SK-N-SH treated with all-trans-retinoic acid at 6 μM for 48 hours (cell line): ENCODE measurements at regions not wholly inside any gene's neighbourhood (a gene's known extent, or its start where the extent isn't known, plus 50 kb on each side); places are given as distances from the start of the nearest gene placed in this dataset.

Experiments
- CSRNP3 ChIP-seq: fragments of 250-450 bp; sonication (Bioruptor Pico); IDR thresholded peaks from 2 replicates; pipeline ENCODE4 v1.5.1; 2021; ENCODE audit warnings: mild to moderate bottlenecking, moderate library complexity
- ESRRG ChIP-seq: fragments of 250-450 bp; sonication (Bioruptor Pico); IDR thresholded peaks from 2 replicates; pipeline ENCODE4 v1.6.1; 2021; ENCODE audit warnings: mild to moderate bottlenecking
- GLIS3 ChIP-seq: fragments of 250-450 bp; sonication (Bioruptor Pico); IDR thresholded peaks from 2 replicates; pipeline ENCODE4 v1.5.0; 2020; ENCODE audit warnings: mild to moderate bottlenecking, moderate library complexity
- TSHZ2 ChIP-seq: fragments of 250-450 bp; sonication (Bioruptor Pico); IDR thresholded peaks from 2 replicates; pipeline ENCODE4 v1.5.0; 2020; ENCODE audit warnings: mild to moderate bottlenecking, moderate library complexity
- ZC3H10 ChIP-seq: fragments of 250-450 bp; sonication (Bioruptor Pico); IDR thresholded peaks from 2 replicates; pipeline ENCODE4 v1.5.1; 2021; ENCODE audit warnings: mild to moderate bottlenecking, moderate library complexity
- ZFP3 ChIP-seq: fragments of 250-450 bp; sonication (Bioruptor Pico); IDR thresholded peaks from 2 replicates; pipeline ENCODE4 v1.5.0; 2020; ENCODE audit warnings: mild to moderate bottlenecking, moderate library complexity
- ZFP30 ChIP-seq: fragments of 450-650 bp; formaldehyde crosslinking; IDR thresholded peaks from 2 replicates; pipeline ENCODE4 v1.5.0; 2022; ENCODE audit warnings: mild to moderate bottlenecking, moderate library complexity
- ZNF70 ChIP-seq: fragments of 450-650 bp; formaldehyde crosslinking; IDR thresholded peaks from 2 replicates; pipeline ENCODE4 v1.5.0; 2020; ENCODE audit warnings: mild to moderate bottlenecking, moderate library complexity
- ZNF8 ChIP-seq: fragments of 450-650 bp; formaldehyde crosslinking; IDR thresholded peaks from 2 replicates; pipeline ENCODE4 v1.5.0; 2020; ENCODE audit warnings: mild to moderate bottlenecking, moderate library complexity
- TF ChIP-seq, protein P1 (sequence below): fragments of 250-450 bp; sonication (Bioruptor Pico); IDR thresholded peaks from 2 replicates; pipeline ENCODE4 v1.5.1; 2020; ENCODE audit warnings: low read depth, mild to moderate bottlenecking, moderate library complexity

DNA sequence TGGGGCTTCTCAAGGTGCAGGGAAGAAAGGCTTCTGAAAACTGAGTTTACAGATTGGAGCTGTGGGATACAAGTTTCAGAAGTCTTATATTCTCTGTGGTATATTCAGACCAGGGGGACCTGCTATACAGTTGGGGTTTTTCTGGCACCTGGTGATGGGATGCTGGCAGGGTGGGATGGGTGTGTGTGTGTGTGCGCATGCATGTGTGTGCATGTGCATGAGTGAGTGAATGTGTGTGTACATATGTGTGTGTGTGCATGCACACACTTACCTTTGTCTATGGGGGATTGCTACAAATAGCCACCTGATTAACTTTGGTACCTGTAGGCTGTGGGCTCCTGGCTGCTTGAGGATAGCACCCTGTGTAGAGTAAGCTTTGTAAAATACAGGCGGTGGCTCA lies 131.4 kb downstream of the PDCD6IP start:
- no peak for TF ChIP-seq TSHZ2 (CRISPR knock-in tag)
- TF ChIP-seq CSRNP3 (CRISPR knock-in tag), result no peak
- TF ChIP-seq ZNF70 (CRISPR knock-in tag), result no peak
- TF ChIP-seq ESRRG (CRISPR knock-in tag), result no peak
- no peak for TF ChIP-seq ZFP3 (CRISPR knock-in tag)
- TF ChIP-seq ZC3H10 (CRISPR knock-in tag), result no peak
- TF ChIP-seq, protein P1, sequence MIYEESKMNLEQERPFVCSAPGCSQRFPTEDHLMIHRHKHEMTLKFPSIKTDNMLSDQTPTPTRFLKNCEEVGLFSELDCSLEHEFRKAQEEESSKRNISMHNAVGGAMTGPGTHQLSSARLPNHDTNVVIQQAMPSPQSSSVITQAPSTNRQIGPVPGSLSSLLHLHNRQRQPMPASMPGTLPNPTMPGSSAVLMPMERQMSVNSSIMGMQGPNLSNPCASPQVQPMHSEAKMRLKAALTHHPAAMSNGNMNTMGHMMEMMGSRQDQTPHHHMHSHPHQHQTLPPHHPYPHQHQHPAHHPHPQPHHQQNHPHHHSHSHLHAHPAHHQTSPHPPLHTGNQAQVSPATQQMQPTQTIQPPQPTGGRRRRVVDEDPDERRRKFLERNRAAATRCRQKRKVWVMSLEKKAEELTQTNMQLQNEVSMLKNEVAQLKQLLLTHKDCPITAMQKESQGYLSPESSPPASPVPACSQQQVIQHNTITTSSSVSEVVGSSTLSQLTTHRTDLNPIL (CRISPR knock-in tag), result no peak
- TF ChIP-seq ZNF8, result no peak
- TF ChIP-seq GLIS3 (CRISPR knock-in tag), result no peak
- no peak for TF ChIP-seq ZFP30
